ENCODE measurements at regions not wholly inside any gene's neighbourhood (a gene's known extent, or its start where the extent isn't known, plus 50 kb on each side); places are given as distances from the start of the nearest gene placed in this dataset.

- TF ChIP-seq ZFP30 (CRISPR knock-in tag; IDR thresholded peaks at IDR 0.05): no peak
- no peak for TF ChIP-seq CREB5 (CRISPR knock-in tag; IDR thresholded peaks at IDR 0.05; ENCODE audit: low read depth)
- no peak for ATAC-seq
Observed at GRCh38 chr5:68011801-68012200, 203.8 kb upstream of the PIK3R1 start.

GRCh38 chr5:68011259-68011760, 204.2 kb upstream of the PIK3R1 start:
- no peak for ATAC-seq
- TF ChIP-seq SNAI2 (CRISPR knock-in tag; IDR thresholded peaks at IDR 0.05): no peak
- no peak for TF ChIP-seq ZFP3 (CRISPR knock-in tag; IDR thresholded peaks at IDR 0.05)
- TF ChIP-seq ARNTL (CRISPR knock-in tag; IDR thresholded peaks at IDR 0.05; ENCODE audit: borderline replicate concordance, low read depth): no peak
- no peak for TF ChIP-seq ZC3H10 (CRISPR knock-in tag; IDR thresholded peaks at IDR 0.05)

GRCh38 chr5:68010740-68011139, 204.8 kb upstream of the PIK3R1 start:
- TF ChIP-seq ZFP3 (CRISPR knock-in tag; IDR thresholded peaks at IDR 0.05) (no peak), ISL1 (CRISPR knock-in tag; IDR thresholded peaks at IDR 0.05) (no peak), SNAI2 (CRISPR knock-in tag; IDR thresholded peaks at IDR 0.05) (no peak), OSR1 (CRISPR knock-in tag; IDR thresholded peaks at IDR 0.05) (no peak), POU6F1 (CRISPR knock-in tag; IDR thresholded peaks at IDR 0.05; ENCODE audit: borderline replicate concordance, low read depth) (no peak), TOX (CRISPR knock-in tag; IDR thresholded peaks at IDR 0.05; ENCODE audit: borderline replicate concordance) (no peak), RARB (CRISPR knock-in tag; IDR thresholded peaks at IDR 0.05) (no peak), ZNF8 (CRISPR knock-in tag; IDR thresholded peaks at IDR 0.05) (no peak), TCF4 (CRISPR knock-in tag; IDR thresholded peaks at IDR 0.05; ENCODE audit: borderline replicate concordance) (no peak), ESRRG (CRISPR knock-in tag; IDR thresholded peaks at IDR 0.05) (no peak), PATZ1 (CRISPR knock-in tag; IDR thresholded peaks at IDR 0.05; ENCODE audit: borderline replicate concordance) (no peak), BACH2 (CRISPR knock-in tag; IDR thresholded peaks at IDR 0.05; ENCODE audit: borderline replicate concordance) (no peak), CSRNP3 (CRISPR knock-in tag; IDR thresholded peaks at IDR 0.05) (no peak), PPARA (CRISPR knock-in tag; IDR thresholded peaks at IDR 0.05; ENCODE audit: borderline replicate concordance) (no peak), ZC3H10 (CRISPR knock-in tag; IDR thresholded peaks at IDR 0.05) (no peak)
- no peak for ATAC-seq

GRCh38 chr5:68007451-68007850, 208.1 kb upstream of the PIK3R1 start:
- ATAC-seq: no peak
- TF ChIP-seq POU6F1 (CRISPR knock-in tag; IDR thresholded peaks at IDR 0.05; ENCODE audit: borderline replicate concordance, low read depth) (no peak), ESRRG (CRISPR knock-in tag; IDR thresholded peaks at IDR 0.05) (no peak), ISL1 (CRISPR knock-in tag; IDR thresholded peaks at IDR 0.05) (no peak), ZNF8 (CRISPR knock-in tag; IDR thresholded peaks at IDR 0.05) (no peak), CSRNP3 (CRISPR knock-in tag; IDR thresholded peaks at IDR 0.05) (no peak), ZFP3 (CRISPR knock-in tag; IDR thresholded peaks at IDR 0.05) (no peak), SNAI2 (CRISPR knock-in tag; IDR thresholded peaks at IDR 0.05) (no peak), ZNF565 (CRISPR knock-in tag; conservative IDR thresholded peaks at IDR 0.05; ENCODE audit: low read depth) (no peak), ZC3H10 (CRISPR knock-in tag; IDR thresholded peaks at IDR 0.05) (no peak), ZNF70 (CRISPR knock-in tag; IDR thresholded peaks at IDR 0.05) (no peak), ZFP30 (CRISPR knock-in tag; IDR thresholded peaks at IDR 0.05) (no peak), RARB (CRISPR knock-in tag; IDR thresholded peaks at IDR 0.05) (no peak), TSHZ2 (CRISPR knock-in tag; IDR thresholded peaks at IDR 0.05) (no peak), PPARA (CRISPR knock-in tag; IDR thresholded peaks at IDR 0.05; ENCODE audit: borderline replicate concordance) (no peak)

All from SK-N-SH treated with all-trans-retinoic acid at 6 μM for 48 hours (cell line).